Spleen (tissue), 7 donors: ENCODE measurements at regions not wholly inside any gene's neighbourhood (a gene's known extent, or its start where the extent isn't known, plus 50 kb on each side); places are given as distances from the start of the nearest gene placed in this dataset.

Source experiments
- CTCF ChIP-seq, 11 experiments: fragments of 200-600 bp in 7 of 11; fragments of 450-650 bp in 4 of 11; sonication (generic) in 4 of 11; IDR thresholded peaks in 8 of 11; conservative IDR thresholded peaks in 3 of 11; 1 replicate in 7 of 11; 2 replicates in 4 of 11; pipeline versions ENCODE4 v1.4.0 to v1.8.0; 2016 to 2021; ENCODE audit warnings: antibody characterized with exemption in 11 of 11, inconsistent platforms in 4 of 11, mild to moderate bottlenecking in 1 of 11
- POLR2A ChIP-seq, 3 donors: fragments of 450-650 bp; IDR thresholded peaks; one replicate each; pipeline ENCODE4 v1.5.1; 2017; ENCODE audit warnings: antibody characterized with exemption in 3 of 3, mild to moderate bottlenecking in 1 of 3
- POLR2AphosphoS5 ChIP-seq, 3 donors: sonication (generic); formaldehyde crosslinking; IDR thresholded peaks; one replicate each; pipeline ENCODE4 v1.5.1; 2017; ENCODE audit warnings: antibody characterized with exemption in 3 of 3
- donor health status: DM: no; HTN: no; CAD: no; lungs with moderate emphysema.
- donor health status: DM: no; HTN: no; CAD: no.
- donor health status: DM: no; HTN: no; CAD: no.

GRCh38 chr16:64292953-64293352, 828.9 kb downstream of the CDH11 start:
- TF ChIP-seq POLR2A (IDR thresholded peaks at IDR 0.05) (no peak), CTCF (IDR thresholded peaks at IDR 0.05 in 8 of 11, conservative IDR thresholded peaks at IDR 0.05 in 3 of 11) (no peak), POLR2AphosphoS5 (IDR thresholded peaks at IDR 0.05) (no peak)
